ENCODE measurements at regions not wholly inside any gene's neighbourhood (a gene's known extent, or its start where the extent isn't known, plus 50 kb on each side); places are given as distances from the start of the nearest gene placed in this dataset.

GRCh38 chr1:94315552-94316116 lies 78.2 kb upstream of the ARHGAP29 start (continued):
- TF ChIP-seq, protein P1, sequence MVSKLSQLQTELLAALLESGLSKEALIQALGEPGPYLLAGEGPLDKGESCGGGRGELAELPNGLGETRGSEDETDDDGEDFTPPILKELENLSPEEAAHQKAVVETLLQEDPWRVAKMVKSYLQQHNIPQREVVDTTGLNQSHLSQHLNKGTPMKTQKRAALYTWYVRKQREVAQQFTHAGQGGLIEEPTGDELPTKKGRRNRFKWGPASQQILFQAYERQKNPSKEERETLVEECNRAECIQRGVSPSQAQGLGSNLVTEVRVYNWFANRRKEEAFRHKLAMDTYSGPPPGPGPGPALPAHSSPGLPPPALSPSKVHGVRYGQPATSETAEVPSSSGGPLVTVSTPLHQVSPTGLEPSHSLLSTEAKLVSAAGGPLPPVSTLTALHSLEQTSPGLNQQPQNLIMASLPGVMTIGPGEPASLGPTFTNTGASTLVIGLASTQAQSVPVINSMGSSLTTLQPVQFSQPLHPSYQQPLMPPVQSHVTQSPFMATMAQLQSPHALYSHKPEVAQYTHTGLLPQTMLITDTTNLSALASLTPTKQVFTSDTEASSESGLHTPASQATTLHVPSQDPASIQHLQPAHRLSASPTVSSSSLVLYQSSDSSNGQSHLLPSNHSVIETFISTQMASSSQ (IDR thresholded peaks at IDR 0.05; ENCODE audit: low read depth) = peak; percentile 35; the same call in 1 of the 2 replicates
- TF ChIP-seq, protein P1 (CRISPR knock-in tag; IDR thresholded peaks at IDR 0.05; ENCODE audit: borderline replicate concordance) = peak; percentile 81
- TF ChIP-seq HNRNPK (IDR thresholded peaks at IDR 0.05; ENCODE audit: low read depth, low read length, poor library complexity, severe bottlenecking) = no peak
- TF ChIP-seq HMG20B (CRISPR knock-in tag; conservative IDR thresholded peaks at IDR 0.05) = no peak
- TF ChIP-seq SRSF9 (IDR thresholded peaks at IDR 0.05; ENCODE audit: borderline replicate concordance, insufficient read depth, low read depth, low read length, poor library complexity, severe bottlenecking) = no peak
- no peak for TF ChIP-seq KAT2B (IDR thresholded peaks at IDR 0.05; ENCODE audit: borderline replicate concordance, low read depth, low read length)
- no peak for TF ChIP-seq ZNF160 (CRISPR knock-in tag; IDR thresholded peaks at IDR 0.05)
- no peak for TF ChIP-seq ZNF770 (CRISPR knock-in tag; IDR thresholded peaks at IDR 0.05)
- TF ChIP-seq MBNL3 (CRISPR knock-in tag; conservative IDR thresholded peaks at IDR 0.05) = no peak
- no peak for TF ChIP-seq SMYD3 (CRISPR knock-in tag; IDR thresholded peaks at IDR 0.05)
- no peak for TF ChIP-seq KLF6 (CRISPR knock-in tag; IDR thresholded peaks at IDR 0.05)
- no peak for TF ChIP-seq ZNF234 (CRISPR knock-in tag; conservative IDR thresholded peaks at IDR 0.05)
- no peak for TF ChIP-seq KMT2A (CRISPR knock-in tag; IDR thresholded peaks at IDR 0.05)
- TF ChIP-seq ZNF451 (CRISPR knock-in tag; IDR thresholded peaks at IDR 0.05) = no peak
- TF ChIP-seq, protein P2, sequence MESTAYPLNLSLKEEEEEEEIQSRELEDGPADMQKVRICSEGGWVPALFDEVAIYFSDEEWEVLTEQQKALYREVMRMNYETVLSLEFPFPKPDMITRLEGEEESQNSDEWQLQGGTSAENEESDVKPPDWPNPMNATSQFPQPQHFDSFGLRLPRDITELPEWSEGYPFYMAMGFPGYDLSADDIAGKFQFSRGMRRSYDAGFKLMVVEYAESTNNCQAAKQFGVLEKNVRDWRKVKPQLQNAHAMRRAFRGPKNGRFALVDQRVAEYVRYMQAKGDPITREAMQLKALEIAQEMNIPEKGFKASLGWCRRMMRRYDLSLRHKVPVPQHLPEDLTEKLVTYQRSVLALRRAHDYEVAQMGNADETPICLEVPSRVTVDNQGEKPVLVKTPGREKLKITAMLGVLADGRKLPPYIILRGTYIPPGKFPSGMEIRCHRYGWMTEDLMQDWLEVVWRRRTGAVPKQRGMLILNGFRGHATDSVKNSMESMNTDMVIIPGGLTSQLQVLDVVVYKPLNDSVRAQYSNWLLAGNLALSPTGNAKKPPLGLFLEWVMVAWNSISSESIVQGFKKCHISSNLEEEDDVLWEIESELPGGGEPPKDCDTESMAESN (CRISPR knock-in tag; conservative IDR thresholded peaks at IDR 0.05) = no peak
- TF ChIP-seq, protein P3, sequence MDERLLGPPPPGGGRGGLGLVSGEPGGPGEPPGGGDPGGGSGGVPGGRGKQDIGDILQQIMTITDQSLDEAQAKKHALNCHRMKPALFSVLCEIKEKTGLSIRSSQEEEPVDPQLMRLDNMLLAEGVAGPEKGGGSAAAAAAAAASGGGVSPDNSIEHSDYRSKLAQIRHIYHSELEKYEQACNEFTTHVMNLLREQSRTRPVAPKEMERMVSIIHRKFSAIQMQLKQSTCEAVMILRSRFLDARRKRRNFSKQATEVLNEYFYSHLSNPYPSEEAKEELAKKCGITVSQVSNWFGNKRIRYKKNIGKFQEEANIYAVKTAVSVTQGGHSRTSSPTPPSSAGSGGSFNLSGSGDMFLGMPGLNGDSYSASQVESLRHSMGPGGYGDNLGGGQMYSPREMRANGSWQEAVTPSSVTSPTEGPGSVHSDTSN (CRISPR knock-in tag; IDR thresholded peaks at IDR 0.05) = no peak
- no peak for TF ChIP-seq ZNF256 (CRISPR knock-in tag; conservative IDR thresholded peaks at IDR 0.05)
- no peak for TF ChIP-seq SATB2 (CRISPR knock-in tag; IDR thresholded peaks at IDR 0.05)
- TF ChIP-seq MAZ (IDR thresholded peaks at IDR 0.05; ENCODE audit: borderline replicate concordance, low read depth, low read length) = no peak
- TF ChIP-seq MAZ (CRISPR knock-in tag; IDR thresholded peaks at IDR 0.05; ENCODE audit: low read depth) = no peak
- TF ChIP-seq TGIF2 (CRISPR knock-in tag; IDR thresholded peaks at IDR 0.05) = 0 out of 2 replicates have a peak, but pooled peaks have one; percentile 24

Measured in HepG2 (cell line).